Endothelial cell of umbilical vein (primary cell): ENCODE measurements at regions not wholly inside any gene's neighbourhood (a gene's known extent, or its start where the extent isn't known, plus 50 kb on each side); places are given as distances from the start of the nearest gene placed in this dataset.

Experiments used
- BruUV-seq: library from RNA; stranded (reverse); fragments of 400-500 nt; replicated peaks from 2 replicates; lab custom pipeline; 2021; lab: Mats Ljungman, UMichigan
- CTCF ChIA-PET: fragments of 300-600, 350-600 bp; sonication (Branson Sonifier 250); formaldehyde crosslinking; loops from one replicate; lab custom pipeline; 2021; ENCODE audit warnings: antibody characterized with exemption, inconsistent platforms; lab: Charles Lee
- POLR2A ChIA-PET: fragments of 300-600, 350-600 bp; sonication (Branson Sonifier 250); formaldehyde crosslinking; loops from one replicate; lab custom pipeline; 2021; ENCODE audit warnings: antibody characterized with exemption, inconsistent platforms; lab: Charles Lee
- DNase-seq: peaks from one replicate; pipeline ENCODE4 v3.0.0-alpha.2; 2011; ENCODE audit warnings: low read depth, low spot score
- FAIRE-seq: peaks from 2 replicates; lab custom pipeline; 2011; peaks lifted over from hg19 to GRCh38; lab: Jason Lieb, UNC
- H2AFZ ChIP-seq: 2 replicates; pipeline ENCODE4 v1.6.0; 2012; ENCODE audit warnings: low read depth, low read length, control low read depth, inconsistent platforms
- H3K27ac ChIP-seq: 2 replicates; pipeline ENCODE4 v1.5.1; 2011; ENCODE audit warnings: low read depth, mild to moderate bottlenecking, control low read depth, low read length, moderate library complexity; ENCODE audit not compliant: insufficient read depth
- H3K27me3 ChIP-seq, 2 experiments: 2 replicates each; pipeline versions ENCODE4 v1.6.0 to v1.6.1; 2011; ENCODE audit warnings: low read length in 2 of 2, mixed read lengths in 1 of 2; ENCODE audit not compliant: control insufficient read depth in 2 of 2, insufficient read depth in 2 of 2
- H3K36me3 ChIP-seq, 2 experiments: 2 replicates in 1 of 2; 3 replicates in 1 of 2; pipeline ENCODE4 v1.5.1; 2011; ENCODE audit warnings: low read length in 2 of 2, mild to moderate bottlenecking in 1 of 2, moderate library complexity in 1 of 2; ENCODE audit not compliant: control insufficient read depth in 2 of 2, insufficient read depth in 2 of 2; ENCODE audit errors: extremely low read depth in 1 of 2
- H3K4me1 ChIP-seq: 3 replicates; pipeline ENCODE4 v1.5.1; 2011; ENCODE audit warnings: mild to moderate bottlenecking, low read length; ENCODE audit not compliant: control insufficient read depth, insufficient read depth; ENCODE audit errors: extremely low read depth
- H3K4me2 ChIP-seq: 2 replicates; pipeline ENCODE4 v1.6.1; 2011; ENCODE audit warnings: low read length, control low read depth, mixed read lengths; ENCODE audit not compliant: insufficient read depth
- H3K4me3 ChIP-seq, 3 experiments: fragments of 200-600 bp in 1 of 3; sonication (generic), shearing (Covaris generic) in 1 of 3; replicated peaks in 1 of 3; 2 replicates each; pipeline ENCODE4 v1.5.1; 2011 to 2016; ENCODE audit warnings: control low read depth in 3 of 3, low read length in 3 of 3, mild to moderate bottlenecking in 2 of 3, inconsistent platforms in 1 of 3, low read depth in 1 of 3, moderate library complexity in 1 of 3; ENCODE audit not compliant: insufficient read depth in 1 of 3
- H3K79me2 ChIP-seq: 2 replicates; pipeline ENCODE4 v1.6.0; 2012; ENCODE audit warnings: low read length, inconsistent platforms; ENCODE audit not compliant: control insufficient read depth, insufficient read depth
- H3K9ac ChIP-seq: replicated peaks from 2 replicates; pipeline ENCODE3; 2011; ENCODE audit warnings: low read length, control low read depth; ENCODE audit not compliant: insufficient read depth; ENCODE audit errors: extremely low read depth
- H3K9me1 ChIP-seq: replicated peaks from 3 replicates; pipeline ENCODE4 v1.6.0; 2011; ENCODE audit warnings: mild to moderate bottlenecking, low read length; ENCODE audit not compliant: control insufficient read depth, insufficient read depth; ENCODE audit errors: extremely low read depth
- H3K9me3 ChIP-seq: replicated peaks from 2 replicates; pipeline ENCODE4 v1.5.1; 2012; ENCODE audit warnings: low read length, inconsistent platforms; ENCODE audit not compliant: control insufficient read depth, insufficient read depth
- H4K20me1 ChIP-seq: replicated peaks from 2 replicates; pipeline ENCODE3; 2011; ENCODE audit warnings: mild to moderate bottlenecking, low read length; ENCODE audit not compliant: control insufficient read depth, insufficient read depth; ENCODE audit errors: extremely low read depth
- CTCF ChIP-seq, 2 donors: IDR thresholded peaks; 1 replicate in 1 of 2; 2 replicates in 1 of 2; pipeline ENCODE4 v1.5.1; 2011; ENCODE audit warnings: low read length in 2 of 2, mild to moderate bottlenecking in 2 of 2, moderate library complexity in 2 of 2, control low read depth in 1 of 2, inconsistent platforms in 1 of 2, low read depth in 1 of 2; ENCODE audit not compliant: insufficient read depth in 1 of 2; ENCODE audit errors: extremely low read depth in 1 of 2
- EZH2 ChIP-seq: IDR thresholded peaks from 2 replicates; pipeline ENCODE4 v1.6.1; 2012; ENCODE audit warnings: borderline replicate concordance, low read depth, mild to moderate bottlenecking, moderate library complexity, low read length, inconsistent platforms; ENCODE audit not compliant: severe bottlenecking
- FOS ChIP-seq: IDR thresholded peaks from 2 replicates; pipeline ENCODE4 v1.6.1; 2011; ENCODE audit warnings: mild to moderate bottlenecking, low read length, moderate library complexity, borderline replicate concordance; ENCODE audit not compliant: insufficient read depth
- GATA2 ChIP-seq: IDR thresholded peaks from 2 replicates; pipeline ENCODE4 v1.7.0; 2011; ENCODE audit warnings: low read depth, mild to moderate bottlenecking, moderate library complexity, mixed read lengths, low read length; ENCODE audit not compliant: insufficient read length, insufficient read depth
- JUN ChIP-seq: IDR thresholded peaks from 2 replicates; pipeline ENCODE4 v1.6.1; 2011; ENCODE audit warnings: borderline replicate concordance, low read depth; ENCODE audit not compliant: insufficient read length, insufficient read depth
- MAX ChIP-seq: IDR thresholded peaks from 2 replicates; pipeline ENCODE4 v1.6.1; 2011; ENCODE audit not compliant: insufficient read depth, insufficient read length
- MYC ChIP-seq: IDR thresholded peaks from one replicate; pipeline ENCODE4 v1.6.1; 2011; ENCODE audit warnings: mild to moderate bottlenecking, low read depth, low read length
- POLR2A ChIP-seq: IDR thresholded peaks from 2 replicates; pipeline ENCODE4 v1.6.1; 2012; ENCODE audit warnings: low read depth, mild to moderate bottlenecking, control low read depth, low read length
- POLR2AphosphoS5 ChIP-seq: IDR thresholded peaks from 2 replicates; pipeline ENCODE4 v1.6.1; 2012; ENCODE audit warnings: low read depth, mild to moderate bottlenecking, control low read depth, low read length, moderate library complexity; ENCODE audit not compliant: insufficient read depth
- dilution Hi-C: fragments of 300-500 bp; cut with MboI; formaldehyde crosslinking; loops from one replicate; pipeline ENCODE4 v1.15.0; 2019; ENCODE audit warnings: low sequenced_read_pairs; ENCODE audit not compliant: extremely low pct_ligation_motif_present
- intact Hi-C: fragments of 100-400 bp; cut with micrococcal nuclease; formaldehyde crosslinking; loops from one replicate; pipeline ENCODE4 v1.10.0; 2022

- H3K27me3 ChIP-seq, result no peaks in the 10 kb centered on the region
- no peak overlapping the region for H3K4me3 ChIP-seq
- H3K36me3 ChIP-seq, result no peaks in the 10 kb centered on the region
- no peak overlapping the region for H3K27ac ChIP-seq
- dilution Hi-C loops (no loop called here), intact Hi-C loops (no loop called here)
- no TSS peak for BruUV-seq
- no peaks in the 10 kb centered on the region for H3K4me1 ChIP-seq
- no peaks in the 10 kb centered on the region for H4K20me1 ChIP-seq
- no peak overlapping the region for H3K4me2 ChIP-seq
- no peak overlapping the region for H2AFZ ChIP-seq
- CTCF ChIA-PET, result no interaction called here
- no peaks in the 10 kb centered on the region for H3K9me3 ChIP-seq
- POLR2A ChIA-PET, result no interaction called here
- DNase-seq (no peak), FAIRE-seq (no peak)
- H3K9me1 ChIP-seq, result no peaks in the 10 kb centered on the region
- H3K9ac ChIP-seq, result no peak overlapping the region
- no peak for TF ChIP-seq POLR2A
- TF ChIP-seq FOS, result no peak
- TF ChIP-seq CTCF (IDR thresholded peaks at IDR 0.05; ENCODE audit: extremely low read depth in 1 of 2, insufficient read depth in 1 of 2, low read depth in 1 of 2, low read length in 2 of 2), result no peak
- TF ChIP-seq POLR2AphosphoS5, result no peak
- TF ChIP-seq MYC, result no peak
- TF ChIP-seq EZH2, result no peak
- no peak for TF ChIP-seq GATA2
- no peak for TF ChIP-seq MAX
- TF ChIP-seq JUN, result no peak
- no peaks in the 10 kb centered on the region for H3K79me2 ChIP-seq
Measured at GRCh38 chr1:209473025-209473424, 110.5 kb upstream of the CAMK1G start.
